ENCODE measurements at regions not wholly inside any gene's neighbourhood (a gene's known extent, or its start where the extent isn't known, plus 50 kb on each side); places are given as distances from the start of the nearest gene placed in this dataset.

DNA sequence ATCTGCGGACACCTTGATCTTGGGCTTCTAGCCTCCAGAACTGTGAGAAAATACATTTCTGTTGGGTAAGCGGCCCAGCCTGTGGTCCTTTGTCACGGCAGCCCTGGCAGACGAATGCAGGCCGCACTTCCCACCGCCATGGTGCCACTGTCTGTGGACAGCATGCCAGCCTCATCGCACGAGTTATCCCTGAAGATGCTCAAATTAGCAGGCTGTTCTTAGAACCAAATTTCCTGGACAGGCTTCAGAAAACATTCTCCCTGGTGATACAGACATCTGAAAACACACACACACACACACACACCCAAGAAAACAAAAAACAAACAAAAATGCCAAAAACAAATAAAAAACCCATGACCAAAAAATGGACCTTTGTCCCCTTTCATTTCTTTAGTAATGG is 343.5 kb upstream of the GATB start:
- in situ Hi-C loops (cut with MboI) = no loop called here
- WGBS, 2 experiments (ENCODE audit: low coverage in 1 of 2, low lambda C conversion rate in 2 of 2, missing lambda C conversion rate in 2 of 2) = 71 to 73% methylated on average over 8 of the region's 8 CpGs

DNA sequence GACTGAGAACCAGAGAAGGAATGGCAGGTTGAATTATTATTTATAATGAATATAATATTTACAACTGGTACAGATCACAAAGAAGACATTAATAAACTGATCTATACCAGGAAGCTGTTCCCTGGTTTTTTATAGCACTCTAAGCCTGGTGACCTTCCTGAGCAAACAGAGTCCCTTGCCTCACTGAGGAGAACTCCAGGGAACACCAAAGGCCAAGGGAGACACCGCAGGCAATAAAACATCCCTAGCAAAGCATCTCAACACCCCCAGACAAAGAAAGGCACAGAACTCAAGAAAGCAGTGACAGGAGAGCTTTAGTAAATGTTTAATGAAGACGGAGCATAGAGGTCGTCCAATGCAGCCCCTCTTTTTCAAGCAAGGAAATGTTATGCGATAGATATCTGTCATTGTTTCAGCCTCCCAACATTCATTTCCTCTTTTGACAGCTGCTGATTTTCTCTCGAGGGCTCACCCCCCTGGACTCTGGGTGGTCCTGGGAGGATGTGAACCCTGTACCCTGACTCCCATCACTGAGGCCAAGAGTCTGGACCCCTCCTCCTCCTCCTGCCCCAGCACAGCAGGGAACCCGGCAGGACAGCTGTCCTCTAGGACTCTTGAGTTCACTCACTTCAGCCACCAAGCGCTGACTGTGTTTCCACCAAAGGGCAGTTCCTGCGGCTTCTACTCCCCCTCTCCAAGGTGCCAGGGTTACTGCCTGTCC is 342.5 kb upstream of the GATB start:
- in situ Hi-C loops (cut with MboI) = no loop called here
- H3F3A ChIP-seq (ENCODE audit: insufficient read depth) = peaks cover 13% of the 10 kb centered on the region
- no peak overlapping the region for H3K27ac ChIP-seq
- H3K27me3 ChIP-seq (replicated peaks; ENCODE audit: insufficient read depth) = no peaks in the 10 kb centered on the region
- TF ChIP-seq EZH2phosphoT487 (IDR thresholded peaks at IDR 0.05; ENCODE audit: insufficient read depth, low read depth) (no peak), EZH2 (IDR thresholded peaks at IDR 0.05; ENCODE audit: insufficient read depth, poor library complexity, severe bottlenecking) (no peak)
- peaks cover 25% of the 10 kb centered on the region for H3K4me1 ChIP-seq (ENCODE audit: insufficient read depth)
- H3K9me3 ChIP-seq (ENCODE audit: low read depth) = no peaks in the 10 kb centered on the region
- no peaks in the 10 kb centered on the region for H4K20me1 ChIP-seq (ENCODE audit: insufficient read depth)
- no peaks in the 10 kb centered on the region for H3K36me3 ChIP-seq (ENCODE audit: low read depth)
- no peaks in the 10 kb centered on the region for H3K79me2 ChIP-seq (ENCODE audit: insufficient read depth)
- H3K4me3 ChIP-seq = no peak overlapping the region
- H3K4me2 ChIP-seq (ENCODE audit: unreplicated experiment) = no peak overlapping the region
- H3K9me2 ChIP-seq (ENCODE audit: insufficient read depth) = no peaks in the 10 kb centered on the region
- H3K9ac ChIP-seq = no peak overlapping the region
- 96% methylated on average over 8 of the region's 8 CpGs for WGBS, 2 experiments (ENCODE audit: low coverage in 1 of 2, low lambda C conversion rate in 2 of 2, missing lambda C conversion rate in 2 of 2)
- no peak for DNase-seq
- no peak overlapping the region for H2AFZ ChIP-seq

More for the DNA sequence above, 343.5 kb upstream of the GATB start:
- H3K9me2 ChIP-seq (ENCODE audit: insufficient read depth) = no peaks in the 10 kb centered on the region
- H3K27me3 ChIP-seq (replicated peaks; ENCODE audit: insufficient read depth) = no peaks in the 10 kb centered on the region
- no peak overlapping the region for H3K4me3 ChIP-seq
- no peaks in the 10 kb centered on the region for H3K9me3 ChIP-seq (ENCODE audit: low read depth)
- H3K9ac ChIP-seq = no peak overlapping the region
- TF ChIP-seq EZH2phosphoT487 (IDR thresholded peaks at IDR 0.05; ENCODE audit: insufficient read depth, low read depth) = no peak
- no peak for TF ChIP-seq EZH2 (IDR thresholded peaks at IDR 0.05; ENCODE audit: insufficient read depth, poor library complexity, severe bottlenecking)
- H3K79me2 ChIP-seq (ENCODE audit: insufficient read depth) = no peaks in the 10 kb centered on the region
- H2AFZ ChIP-seq = no peak overlapping the region
- peaks cover 25% of the 10 kb centered on the region for H3K4me1 ChIP-seq (ENCODE audit: insufficient read depth)
- peaks cover 13% of the 10 kb centered on the region for H3F3A ChIP-seq (ENCODE audit: insufficient read depth)
- DNase-seq = no peak
- no peaks in the 10 kb centered on the region for H3K36me3 ChIP-seq (ENCODE audit: low read depth)
- no peaks in the 10 kb centered on the region for H4K20me1 ChIP-seq (ENCODE audit: insufficient read depth)
- no peak overlapping the region for H3K4me2 ChIP-seq (ENCODE audit: unreplicated experiment)
- no peak overlapping the region for H3K27ac ChIP-seq

DNA sequence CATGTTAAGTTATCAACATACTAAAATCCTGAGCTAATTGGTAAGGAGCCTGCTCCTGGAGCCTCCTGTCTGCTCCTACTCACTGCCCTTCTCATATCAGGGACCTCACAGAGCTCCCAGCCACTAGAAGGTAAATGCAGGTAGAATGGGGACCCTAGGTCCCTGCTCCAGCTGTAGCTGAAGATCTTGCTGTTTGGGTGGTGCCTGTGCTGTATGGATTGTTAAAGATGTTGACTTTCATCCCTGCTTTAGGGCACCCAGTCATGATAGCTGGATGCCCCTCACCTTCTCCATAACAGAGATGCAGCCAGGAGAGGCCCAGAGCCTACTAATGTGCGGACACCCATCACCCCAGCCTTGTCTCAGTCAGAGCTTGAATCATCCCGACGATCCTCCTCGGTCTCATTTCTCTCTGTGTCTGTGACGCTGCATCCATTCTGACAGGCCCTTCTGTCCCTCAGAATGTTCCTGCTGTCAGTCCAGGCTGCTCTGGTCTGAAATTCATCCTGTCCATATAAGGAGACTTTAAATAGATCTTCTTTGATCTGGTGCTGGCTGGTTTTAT is 341.7 kb upstream of the GATB start:
- H3K79me2 ChIP-seq (ENCODE audit: insufficient read depth) = no peaks in the 10 kb centered on the region
- no peaks in the 10 kb centered on the region for H3K9me2 ChIP-seq (ENCODE audit: insufficient read depth)
- no peak overlapping the region for H3K27ac ChIP-seq
- DNase-seq = no peak
- no peak overlapping the region for H3K4me3 ChIP-seq
- in situ Hi-C loops (cut with MboI) = no loop called here
- H3K9ac ChIP-seq = no peak overlapping the region
- WGBS, 2 experiments (ENCODE audit: low coverage in 1 of 2, low lambda C conversion rate in 2 of 2, missing lambda C conversion rate in 2 of 2) = 64 to 66% methylated on average over 5 of the region's 5 CpGs
- H4K20me1 ChIP-seq (ENCODE audit: insufficient read depth) = no peaks in the 10 kb centered on the region
- H3K4me1 ChIP-seq (ENCODE audit: insufficient read depth) = peaks cover 25% of the 10 kb centered on the region
- H3K9me3 ChIP-seq (ENCODE audit: low read depth) = no peaks in the 10 kb centered on the region
- no peak overlapping the region for H3K4me2 ChIP-seq (ENCODE audit: unreplicated experiment)
- no peak overlapping the region for H2AFZ ChIP-seq
- H3K27me3 ChIP-seq (replicated peaks; ENCODE audit: insufficient read depth) = no peaks in the 10 kb centered on the region
- peaks cover 12% of the 10 kb centered on the region for H3F3A ChIP-seq (ENCODE audit: insufficient read depth)
- no peaks in the 10 kb centered on the region for H3K36me3 ChIP-seq (ENCODE audit: low read depth)
- no peak for TF ChIP-seq EZH2phosphoT487 (IDR thresholded peaks at IDR 0.05; ENCODE audit: insufficient read depth, low read depth)
- no peak for TF ChIP-seq EZH2 (IDR thresholded peaks at IDR 0.05; ENCODE audit: insufficient read depth, poor library complexity, severe bottlenecking)

DNA sequence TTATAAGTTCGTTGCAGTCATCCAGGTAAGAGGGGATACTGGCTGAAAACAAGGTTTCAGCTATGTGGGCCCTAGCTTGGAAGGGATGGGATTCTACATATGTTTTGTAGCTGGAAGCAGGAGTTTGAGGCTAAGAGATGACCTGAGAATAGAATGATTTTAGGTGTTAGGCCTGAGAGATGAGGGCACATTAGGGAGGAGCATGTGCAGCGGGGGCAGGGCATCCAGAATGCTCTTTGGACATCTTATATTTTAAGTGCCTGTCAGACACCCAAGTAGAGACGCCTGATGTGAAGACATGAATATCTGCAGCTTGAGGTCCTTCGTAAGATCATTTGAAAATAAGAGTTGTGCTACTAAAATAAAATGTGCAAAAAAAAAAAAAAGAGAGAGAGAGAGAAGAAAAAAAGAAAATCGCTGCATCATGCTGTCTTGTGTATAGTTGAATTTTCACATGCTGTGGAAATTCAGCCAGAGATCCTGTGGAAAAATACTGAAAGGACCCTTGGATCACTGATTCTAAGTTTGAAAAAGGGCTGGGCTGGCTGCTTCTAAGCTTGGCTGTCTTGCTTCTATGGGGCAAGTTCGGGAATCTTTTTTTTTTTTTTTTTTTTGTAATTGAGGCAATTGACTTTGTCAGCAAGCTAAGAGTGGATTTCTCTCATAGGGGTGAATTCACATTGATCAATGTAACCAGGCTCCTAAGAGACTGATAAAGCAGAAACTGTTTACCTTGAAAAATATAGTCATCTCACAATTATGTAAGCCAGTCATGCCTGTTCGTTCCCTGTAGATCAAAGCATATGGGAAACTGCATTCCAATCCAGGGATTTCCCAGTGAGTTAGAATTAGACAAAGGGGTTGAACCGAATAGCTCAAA is 341.0 kb upstream of the GATB start:
- Histone ChIP-seq H3K4me3 (no peak overlapping the region), H3K9me3 (ENCODE audit: low read depth) (no peaks in the 10 kb centered on the region), H3K9ac (no peak overlapping the region), H3K9me2 (ENCODE audit: insufficient read depth) (no peaks in the 10 kb centered on the region), H3K36me3 (ENCODE audit: low read depth) (no peaks in the 10 kb centered on the region), H3K79me2 (ENCODE audit: insufficient read depth) (no peaks in the 10 kb centered on the region), H3K27ac (no peak overlapping the region), H3K4me1 (ENCODE audit: insufficient read depth) (peaks cover 20% of the 10 kb centered on the region), H3F3A (ENCODE audit: insufficient read depth) (peaks cover 5% of the 10 kb centered on the region), H2AFZ (no peak overlapping the region), H3K4me2 (ENCODE audit: unreplicated experiment) (no peak overlapping the region), H4K20me1 (ENCODE audit: insufficient read depth) (no peaks in the 10 kb centered on the region), H3K27me3 (replicated peaks; ENCODE audit: insufficient read depth) (no peaks in the 10 kb centered on the region)
- 45 to 46% methylated on average over 8 of the region's 8 CpGs for WGBS, 2 experiments (ENCODE audit: low coverage in 1 of 2, low lambda C conversion rate in 2 of 2, missing lambda C conversion rate in 2 of 2)
- in situ Hi-C loops (cut with MboI) = no loop called here
- TF ChIP-seq EZH2phosphoT487 (IDR thresholded peaks at IDR 0.05; ENCODE audit: insufficient read depth, low read depth) (no peak), EZH2 (IDR thresholded peaks at IDR 0.05; ENCODE audit: insufficient read depth, poor library complexity, severe bottlenecking) (no peak)
- DNase-seq = peak; percentile 48

Data from GM23248 (cell line).